IMR-90 (cell line): ENCODE measurements at regions not wholly inside any gene's neighbourhood (a gene's known extent, or its start where the extent isn't known, plus 50 kb on each side); places are given as distances from the start of the nearest gene placed in this dataset.

Source experiments
- ATAC-seq: fragments of 200-7000 bp; cut with Tn5 transposase; 2 replicates; pipeline ENCODE4 v1.9.1; 2020; ENCODE audit warnings: low read depth, mild to moderate bottlenecking, moderate library complexity
- BruUV-seq: library from RNA; stranded (reverse); fragments of 400-500 nt; replicated peaks from 2 replicates; lab custom pipeline; 2021; lab: Mats Ljungman, UMichigan
- CTCF ChIA-PET: fragments of 300-600 bp; formaldehyde crosslinking; extraction: SDS; loops from one replicate; lab custom pipeline; 2021; ENCODE audit warnings: antibody characterized with exemption; lab: Yijun Ruan, JAX
- POLR2A ChIA-PET: fragments of 300-600 bp; sonication (Branson Sonifier 250); formaldehyde crosslinking; loops from one replicate; lab custom pipeline; 2022; ENCODE audit warnings: antibody characterized with exemption; ENCODE audit not compliant: unreplicated experiment; lab: Charles Lee
- DNase-seq: peaks from one replicate; pipeline ENCODE4 v3.0.0; 2013
- H2AFZ ChIP-seq: replicated peaks from 2 replicates; pipeline ENCODE3; 2013; ENCODE audit warnings: low read length, mild to moderate bottlenecking; ENCODE audit not compliant: poor library complexity
- H2AK5ac ChIP-seq: 2 replicates; pipeline ENCODE4 v1.6.1; 2013; ENCODE audit warnings: low read depth, low read length, inconsistent platforms
- H2AK9ac ChIP-seq: replicated peaks from 2 replicates; pipeline ENCODE3; 2013; ENCODE audit warnings: mild to moderate bottlenecking, low read depth, low read length, moderate library complexity; ENCODE audit not compliant: poor library complexity
- H2BK120ac ChIP-seq: 2 replicates; pipeline ENCODE4 v1.6.1; 2013; ENCODE audit warnings: low read depth, low read length, inconsistent platforms
- H2BK15ac ChIP-seq: 3 replicates; pipeline ENCODE4 v1.6.1; 2013; ENCODE audit warnings: low read depth, low read length, inconsistent platforms
- H2BK20ac ChIP-seq: 2 replicates; pipeline ENCODE4 v1.6.1; 2013; ENCODE audit warnings: low read depth, mild to moderate bottlenecking, inconsistent platforms, low read length, moderate library complexity
- H2BK5ac ChIP-seq: 2 replicates; pipeline ENCODE4 v1.6.1; 2013; ENCODE audit warnings: mild to moderate bottlenecking, low read depth, low read length, inconsistent platforms; ENCODE audit not compliant: poor library complexity, severe bottlenecking
- H3K14ac ChIP-seq: replicated peaks from 2 replicates; pipeline ENCODE4 v1.6.1; 2013; ENCODE audit warnings: low read depth, low read length, inconsistent platforms
- H3K18ac ChIP-seq: 2 replicates; pipeline ENCODE4 v1.6.1; 2013; ENCODE audit warnings: low read depth, low read length, control low read depth
- H3K23ac ChIP-seq: 2 replicates; pipeline ENCODE4 v1.6.1; 2013; ENCODE audit warnings: low read depth, low read length, inconsistent platforms
- H3K27ac ChIP-seq: 2 replicates; pipeline ENCODE4 v1.5.1; 2013; ENCODE audit warnings: mild to moderate bottlenecking, control low read depth, low read length; ENCODE audit not compliant: insufficient read depth
- H3K27me3 ChIP-seq: 2 replicates; pipeline ENCODE4 v1.6.1; 2013; ENCODE audit warnings: low read length; ENCODE audit not compliant: control insufficient read depth, insufficient read depth
- H3K36me3 ChIP-seq: 2 replicates; pipeline ENCODE4 v1.6.1; 2013; ENCODE audit warnings: low read length, mixed read lengths; ENCODE audit not compliant: control insufficient read depth, insufficient read depth
- H3K4ac ChIP-seq: 2 replicates; pipeline ENCODE4 v1.6.1; 2013; ENCODE audit warnings: low read depth, low read length, inconsistent platforms
- H3K4me1 ChIP-seq: 2 replicates; pipeline ENCODE4 v1.6.1; 2013; ENCODE audit warnings: low read length, mixed read lengths; ENCODE audit not compliant: control insufficient read depth, insufficient read depth
- H3K4me2 ChIP-seq: 2 replicates; pipeline ENCODE4 v1.6.1; 2013; ENCODE audit warnings: low read depth, mild to moderate bottlenecking, control low read depth, low read length, moderate library complexity
- H3K4me3 ChIP-seq: 2 replicates; pipeline ENCODE4 v1.5.1; 2013; ENCODE audit warnings: low read depth, mild to moderate bottlenecking, control low read depth, low read length, moderate library complexity; ENCODE audit not compliant: insufficient read depth
- H3K56ac ChIP-seq: 2 replicates; pipeline ENCODE4 v1.6.1; 2013; ENCODE audit warnings: low read length, inconsistent platforms; ENCODE audit not compliant: insufficient read depth; ENCODE audit errors: extremely low read depth
- H3K79me1 ChIP-seq, 2 experiments: 2 replicates each; pipeline ENCODE4 v1.6.1; 2013; ENCODE audit warnings: low read length in 2 of 2, inconsistent platforms in 1 of 2, low read depth in 1 of 2
- H3K9ac ChIP-seq: 2 replicates; pipeline ENCODE4 v1.6.1; 2013; ENCODE audit warnings: low read depth, low read length, control low read depth
- H3K9me1 ChIP-seq: 2 replicates; pipeline ENCODE4 v1.6.1; 2013; ENCODE audit warnings: low read length, inconsistent platforms; ENCODE audit not compliant: insufficient read depth
- H3K9me3 ChIP-seq: 2 replicates; pipeline ENCODE4 v1.6.1; 2013; ENCODE audit warnings: low read length; ENCODE audit not compliant: control insufficient read depth, insufficient read depth
- H4K20me1 ChIP-seq: 2 replicates; pipeline ENCODE4 v1.6.1; 2013; ENCODE audit warnings: low read length, inconsistent platforms; ENCODE audit not compliant: insufficient read depth
- H4K5ac ChIP-seq: 2 replicates; pipeline ENCODE4 v1.6.1; 2013; ENCODE audit warnings: mild to moderate bottlenecking, low read depth, low read length, control low read depth
- H4K8ac ChIP-seq, 2 experiments: 2 replicates each; pipeline ENCODE4 v1.6.1; 2013; ENCODE audit warnings: low read depth in 2 of 2, low read length in 2 of 2, control low read depth in 1 of 2, inconsistent platforms in 1 of 2
- H4K91ac ChIP-seq: 2 replicates; pipeline ENCODE4 v1.6.1; 2013; ENCODE audit warnings: low read depth, low read length, inconsistent platforms; ENCODE audit not compliant: insufficient read depth
- CHD1 ChIP-seq: IDR thresholded peaks from 2 replicates; pipeline ENCODE4 v1.6.1; 2012; ENCODE audit warnings: low read depth, low read length, improper control_type of control experiment
- FOS ChIP-seq: fragments of 150-350 bp; IDR thresholded peaks from 2 replicates; pipeline ENCODE4 v1.6.1; 2016; ENCODE audit warnings: low read depth, low read length
- WGBS, 2 experiments: methylation state at CpG; one replicate each; pipeline versions ENCODE4 v1.1.5 to v1.1.7; 2013; ENCODE audit warnings: missing lambda C conversion rate in 2 of 2; ENCODE audit not compliant: insufficient read length in 1 of 2; ENCODE audit errors: extremely low coverage in 2 of 2; 5-methylcytosine and 5-hydroxymethylcytosine counted together
- dilution Hi-C: fragments of 300-500 bp; cut with HindIII; formaldehyde crosslinking; loops from one replicate; pipeline ENCODE4 v1.14.3; 2018; ENCODE audit warnings: low sequenced_read_pairs; ENCODE audit not compliant: unreplicated experiment
- in situ Hi-C: fragments of 300-500 bp; cut with MboI; formaldehyde crosslinking; loops from 3 replicates; pipeline ENCODE4 v1.14.3; 2019; ENCODE audit warnings: low sequenced_read_pairs, inconsistent platforms, mixed read lengths
- intact Hi-C: fragments of 100-400 bp; cut with micrococcal nuclease; formaldehyde crosslinking; loops from 2 replicates; pipeline ENCODE4 v1.10.0; 2022

DNA sequence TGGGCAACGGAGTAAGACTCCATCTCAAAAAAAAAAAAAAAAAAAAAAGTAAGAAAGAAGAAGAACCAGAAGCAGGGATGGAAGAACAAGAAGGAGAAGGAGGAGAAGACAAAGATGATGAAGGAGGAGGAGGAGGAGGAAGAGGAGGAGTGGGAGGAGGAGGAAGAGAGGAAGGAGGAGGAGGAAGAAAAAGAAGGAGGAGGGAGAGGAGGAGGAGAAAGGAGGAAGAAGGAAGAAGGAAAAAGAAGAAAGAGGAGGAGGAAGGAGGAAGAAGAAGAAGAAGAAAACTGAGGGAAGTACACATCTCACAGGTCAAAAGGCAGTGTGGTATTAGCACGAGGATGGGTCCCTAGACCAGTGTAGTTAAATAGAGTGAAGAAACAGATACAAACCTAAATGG lies 65.1 kb upstream of the SCAF8 start:
- intact Hi-C loops (no loop called here), in situ Hi-C loops (no loop called here), dilution Hi-C loops (no loop called here)
- DNase-seq: no peak
- no peak overlapping the region for H4K8ac ChIP-seq
- TF ChIP-seq FOS: no peak
- no peak for TF ChIP-seq CHD1
- POLR2A ChIA-PET: no interaction called here
- H2BK120ac ChIP-seq: no peak overlapping the region
- no peak overlapping the region for H3K23ac ChIP-seq
- BruUV-seq: no TSS peak
- H2AK9ac ChIP-seq: no peak overlapping the region
- no peaks in the 10 kb centered on the region for H3K9me3 ChIP-seq
- no peak overlapping the region for H2AFZ ChIP-seq
- ATAC-seq: no peak
- H4K5ac ChIP-seq: no peak overlapping the region
- H2BK15ac ChIP-seq: no peak overlapping the region
- H3K4ac ChIP-seq: no peak overlapping the region
- no peak overlapping the region for H4K91ac ChIP-seq
- no peak overlapping the region for H3K27ac ChIP-seq
- no peak overlapping the region for H3K4me3 ChIP-seq
- peaks cover 2% of the 10 kb centered on the region; the same call in 1 of the 2 replicates for H3K27me3 ChIP-seq
- H3K79me1 ChIP-seq: no peaks in the 10 kb centered on the region
- no peak overlapping the region for H2AK5ac ChIP-seq
- no peak overlapping the region for H2BK20ac ChIP-seq
- no peaks in the 10 kb centered on the region for H3K4me1 ChIP-seq
- no CpG with 5 or more reads among the region's 2 CpGs for WGBS, 2 experiments
- no peaks in the 10 kb centered on the region for H4K20me1 ChIP-seq
- no peak overlapping the region for H3K56ac ChIP-seq
- H3K9ac ChIP-seq: no peak overlapping the region
- H3K14ac ChIP-seq: no peak overlapping the region
- H2BK5ac ChIP-seq: no peak overlapping the region
- H3K4me2 ChIP-seq: no peak overlapping the region
- CTCF ChIA-PET: no interaction called here
- H3K9me1 ChIP-seq: no peaks in the 10 kb centered on the region
- no peaks in the 10 kb centered on the region for H3K36me3 ChIP-seq
- no peak overlapping the region for H3K18ac ChIP-seq
